ENCODE measurements at regions not wholly inside any gene's neighbourhood (a gene's known extent, or its start where the extent isn't known, plus 50 kb on each side); places are given as distances from the start of the nearest gene placed in this dataset.

- DNase-seq, result no peak
- no peaks in the 10 kb centered on the region for H3K9me3 Mint-ChIP-seq (ENCODE audit: low read depth, unreplicated experiment)
- H3K27me3 Mint-ChIP-seq (ENCODE audit: unreplicated experiment), result no peaks in the 10 kb centered on the region
- H3K4me1 Mint-ChIP-seq (ENCODE audit: low read depth, unreplicated experiment), result no peaks in the 10 kb centered on the region
- no peaks in the 10 kb centered on the region for H3K36me3 Mint-ChIP-seq (ENCODE audit: insufficient read depth, unreplicated experiment)
- TF ChIP-seq CTCF (IDR thresholded peaks at IDR 0.05; ENCODE audit: unreplicated experiment), result no peak
- CTCF ChIA-PET, result no interaction called here
- no peak overlapping the region for H3K27ac Mint-ChIP-seq (ENCODE audit: unreplicated experiment)
- intact Hi-C loops (cut with micrococcal nuclease; ENCODE audit: unreplicated experiment), result no loop called here
- no peak overlapping the region for H3K4me3 Mint-ChIP-seq (ENCODE audit: low read depth, unreplicated experiment)
- BruUV-seq (replicated peaks), result no TSS peak
These were observed 487.5 kb downstream of the EPM2A start for GRCh38 chr6:145247692-145248419.

GRCh38 chr6:145250436-145250835, 484.9 kb downstream of the EPM2A start:
- CTCF ChIA-PET, result no interaction called here
- BruUV-seq (replicated peaks), result no TSS peak
- no peaks in the 10 kb centered on the region for H3K9me3 Mint-ChIP-seq (ENCODE audit: low read depth, unreplicated experiment)
- no peak overlapping the region for H3K4me3 Mint-ChIP-seq (ENCODE audit: low read depth, unreplicated experiment)
- no peaks in the 10 kb centered on the region for H3K4me1 Mint-ChIP-seq (ENCODE audit: low read depth, unreplicated experiment)
- intact Hi-C loops (cut with micrococcal nuclease; ENCODE audit: unreplicated experiment), result no loop called here
- DNase-seq, result no peak
- H3K27ac Mint-ChIP-seq (ENCODE audit: unreplicated experiment), result no peak overlapping the region
- H3K36me3 Mint-ChIP-seq (ENCODE audit: insufficient read depth, unreplicated experiment), result no peaks in the 10 kb centered on the region
- no peaks in the 10 kb centered on the region for H3K27me3 Mint-ChIP-seq (ENCODE audit: unreplicated experiment)
- TF ChIP-seq CTCF (IDR thresholded peaks at IDR 0.05; ENCODE audit: unreplicated experiment), result no peak

- CTCF ChIA-PET, result no interaction called here
- intact Hi-C loops (cut with micrococcal nuclease; ENCODE audit: unreplicated experiment), result no loop called here
- H3K27ac Mint-ChIP-seq (ENCODE audit: unreplicated experiment), result no peak overlapping the region
- no peak for TF ChIP-seq CTCF (IDR thresholded peaks at IDR 0.05; ENCODE audit: unreplicated experiment)
- H3K9me3 Mint-ChIP-seq (ENCODE audit: low read depth, unreplicated experiment), result no peaks in the 10 kb centered on the region
- no peak for DNase-seq
- H3K4me1 Mint-ChIP-seq (ENCODE audit: low read depth, unreplicated experiment), result no peaks in the 10 kb centered on the region
- H3K36me3 Mint-ChIP-seq (ENCODE audit: insufficient read depth, unreplicated experiment), result no peaks in the 10 kb centered on the region
- BruUV-seq (replicated peaks), result no TSS peak
- H3K27me3 Mint-ChIP-seq (ENCODE audit: unreplicated experiment), result no peaks in the 10 kb centered on the region
- H3K4me3 Mint-ChIP-seq (ENCODE audit: low read depth, unreplicated experiment), result no peak overlapping the region
These were observed 482.6 kb downstream of the EPM2A start for GRCh38 chr6:145252737-145253136.

GRCh38 chr6:145254649-145255401, 480.5 kb downstream of the EPM2A start:
- no peak for DNase-seq
- no peak for TF ChIP-seq CTCF (IDR thresholded peaks at IDR 0.05; ENCODE audit: unreplicated experiment)
- Mint-ChIP-seq H3K27me3 (ENCODE audit: unreplicated experiment) (no peaks in the 10 kb centered on the region), H3K4me3 (ENCODE audit: low read depth, unreplicated experiment) (no peak overlapping the region), H3K36me3 (ENCODE audit: insufficient read depth, unreplicated experiment) (no peaks in the 10 kb centered on the region), H3K4me1 (ENCODE audit: low read depth, unreplicated experiment) (no peaks in the 10 kb centered on the region), H3K9me3 (ENCODE audit: low read depth, unreplicated experiment) (peaks cover 2% of the 10 kb centered on the region), H3K27ac (ENCODE audit: unreplicated experiment) (no peak overlapping the region)
- intact Hi-C loops (cut with micrococcal nuclease; ENCODE audit: unreplicated experiment), result no loop called here
- no TSS peak for BruUV-seq (replicated peaks)
- CTCF ChIA-PET, result no interaction called here
